NT2/D1 (cell line): ENCODE measurements at regions not wholly inside any gene's neighbourhood (a gene's known extent, or its start where the extent isn't known, plus 50 kb on each side); places are given as distances from the start of the nearest gene placed in this dataset.

Source experiments
- YY1 ChIP-seq: IDR thresholded peaks from 2 replicates; pipeline ENCODE4 v1.6.1; 2011; ENCODE audit not compliant: insufficient read length, insufficient read depth
- ZNF274 ChIP-seq: IDR thresholded peaks from 2 replicates; pipeline ENCODE4 v1.6.1; 2011; ENCODE audit warnings: mild to moderate bottlenecking, low read depth, low read length

DNA sequence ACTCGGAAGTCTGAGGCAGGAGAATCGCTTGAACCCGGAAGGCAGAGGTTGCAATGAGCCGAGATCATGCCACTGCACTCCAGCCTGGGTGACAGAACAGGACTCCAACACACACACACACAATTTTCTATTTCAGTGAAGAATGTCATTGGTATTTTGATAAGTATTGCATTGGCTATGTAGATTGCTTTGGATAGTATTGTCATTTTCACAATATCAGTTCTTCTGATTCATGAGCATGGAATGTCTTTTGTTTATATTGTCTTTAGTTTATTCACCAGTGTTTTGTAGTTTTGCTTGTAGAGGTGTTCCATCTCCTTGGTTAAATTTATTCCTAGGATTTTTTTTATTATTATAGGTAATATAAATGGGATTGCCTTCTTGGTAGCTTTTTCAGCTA, 693.4 kb upstream of the SYT4 start:
- no peak for TF ChIP-seq ZNF274
- TF ChIP-seq YY1 = no peak
